NCI-H2171 (cell line): ENCODE measurements at regions not wholly inside any gene's neighbourhood (a gene's known extent, or its start where the extent isn't known, plus 50 kb on each side); places are given as distances from the start of the nearest gene placed in this dataset.
"Not testable (repeated sequence)": the region's sequence is repeated elsewhere in the genome, so short reads cannot be mapped to it uniquely, and the experiment has no call there.

ENCODE experiments used
- DNase-seq: peaks from one replicate; lab custom pipeline; 2025; lab: John Stamatoyannopoulos, UW

GRCh38 chrX:113058634-113059033 lies 218.0 kb upstream of the AMOT start:
- DNase-seq: no peak

- DNase-seq: no peak
Measured at GRCh38 chrX:113048896-113049295, 208.3 kb upstream of the AMOT start.

- DNase-seq: no peak
Measured at GRCh38 chrX:113048480-113048879, 207.8 kb upstream of the AMOT start.

- DNase-seq: no peak
Measured at GRCh38 chrX:113033966-113034680, 193.5 kb upstream of the AMOT start.

- no peak for DNase-seq
Measured at GRCh38 chrX:113019958-113020357, 179.3 kb upstream of the AMOT start.

- no peak for DNase-seq
Measured at GRCh38 chrX:113009837-113010236, 169.2 kb upstream of the AMOT start.

- no peak for DNase-seq
Measured at GRCh38 chrX:113009029-113009428, 168.4 kb upstream of the AMOT start.

- no peak for DNase-seq
Measured at GRCh38 chrX:113001836-113002235, 161.2 kb upstream of the AMOT start.

GRCh38 chrX:112997991-112998390 lies 157.4 kb upstream of the AMOT start:
- DNase-seq: no peak

GRCh38 chrX:112991801-112992200 lies 151.2 kb upstream of the AMOT start:
- DNase-seq: no peak

- DNase-seq: no peak
Measured at GRCh38 chrX:112979879-112980278, 139.2 kb upstream of the AMOT start.

GRCh38 chrX:112968351-112969133 lies 127.9 kb upstream of the AMOT start:
- no peak for DNase-seq

GRCh38 chrX:112967903-112968302 lies 127.3 kb upstream of the AMOT start:
- no peak for DNase-seq

GRCh38 chrX:112967341-112967740 lies 126.7 kb upstream of the AMOT start:
- DNase-seq: no peak

GRCh38 chrX:112961981-112962380 lies 121.3 kb upstream of the AMOT start:
- no peak for DNase-seq

GRCh38 chrX:112947981-112948615 lies 107.5 kb upstream of the AMOT start:
- DNase-seq: no peak

GRCh38 chrX:112946227-112946626 lies 105.6 kb upstream of the AMOT start:
- DNase-seq: no peak

- no peak for DNase-seq
Measured at GRCh38 chrX:112945826-112946225, 105.2 kb upstream of the AMOT start.

GRCh38 chrX:112941209-112941837 lies 100.7 kb upstream of the AMOT start:
- no peak for DNase-seq

- no peak for DNase-seq
Measured at GRCh38 chrX:112935029-112935428, 94.4 kb upstream of the AMOT start.

- no peak for DNase-seq
Measured at GRCh38 chrX:112931900-112932299, 91.3 kb upstream of the AMOT start.

GRCh38 chrX:112931478-112931877 lies 90.8 kb upstream of the AMOT start:
- no peak for DNase-seq

- DNase-seq: not testable (repeated sequence)
Measured at GRCh38 chrX:112923381-112923780, 82.8 kb upstream of the AMOT start.
